HepG2 (cell line): ENCODE measurements at regions not wholly inside any gene's neighbourhood (a gene's known extent, or its start where the extent isn't known, plus 50 kb on each side); places are given as distances from the start of the nearest gene placed in this dataset.

Source experiments
- ATAC-seq: fragments of 200-7000 bp; cut with Tn5 transposase; 3 replicates; pipeline ENCODE4 v1.9.1; 2020; ENCODE audit warnings: mild to moderate bottlenecking, moderate library complexity
- BruUV-seq: library from RNA; stranded (reverse); fragments of 400-500 nt; replicated peaks from 2 replicates; lab custom pipeline; 2021; lab: Mats Ljungman, UMichigan
- CTCF ChIA-PET: fragments of 300-600 bp; formaldehyde crosslinking; extraction: SDS; loops from one replicate; lab custom pipeline; 2021; ENCODE audit warnings: low total read pairs, inconsistent platforms, low intra/inter-chr PET ratio; lab: Yijun Ruan, JAX
- POLR2A ChIA-PET: fragments of 350-600 bp; sonication (Branson Sonifier 250); formaldehyde crosslinking; loops from one replicate; lab custom pipeline; 2020; ENCODE audit warnings: antibody characterized with exemption, inconsistent platforms; lab: Yijun Ruan, JAX
- DNase-seq: peaks from one replicate; pipeline ENCODE4 v3.0.0-alpha.2; 2015; ENCODE audit warnings: low spot score
- FAIRE-seq: peaks from 3 replicates; lab custom pipeline; 2011; peaks lifted over from hg19 to GRCh38; lab: Jason Lieb, UNC
- H2AFZ ChIP-seq: one replicate; pipeline ENCODE4 v1.6.1; 2011; ENCODE audit warnings: low read length, inconsistent platforms
- H3K27ac ChIP-seq: fragments of 300-600 bp; 3 replicates; pipeline ENCODE4 v1.8.0; 2011; ENCODE audit warnings: mixed run types, mild to moderate bottlenecking, mixed read lengths, low read length, inconsistent platforms; ENCODE audit not compliant: insufficient read depth; ENCODE audit errors: extremely low read length
- H3K27me3 ChIP-seq, 2 experiments: fragments of 200-600 bp in 1 of 2; 2 replicates in 1 of 2; 3 replicates in 1 of 2; pipeline versions ENCODE4 v1.6.0 to v1.8.0; 2011; ENCODE audit warnings: low read length in 2 of 2, mild to moderate bottlenecking in 2 of 2, moderate library complexity in 2 of 2, inconsistent platforms in 1 of 2; ENCODE audit not compliant: insufficient read depth in 2 of 2, control insufficient read depth in 1 of 2
- H3K36me3 ChIP-seq, 2 experiments: fragments of 200-600 bp in 1 of 2; replicated peaks in 1 of 2; 2 replicates in 1 of 2; 3 replicates in 1 of 2; pipeline versions ENCODE4 v1.5.1 to v1.8.0; 2011; ENCODE audit warnings: low read length in 2 of 2, inconsistent platforms in 1 of 2; ENCODE audit not compliant: insufficient read depth in 2 of 2, control insufficient read depth in 1 of 2
- H3K4me1 ChIP-seq: 2 replicates; pipeline ENCODE4 v1.5.1; 2012; ENCODE audit warnings: low read length, inconsistent platforms; ENCODE audit not compliant: insufficient read depth
- H3K4me2 ChIP-seq: 2 replicates; pipeline ENCODE4 v1.6.0; 2011; ENCODE audit warnings: low read depth, low read length, inconsistent platforms
- H3K4me3 ChIP-seq, 3 experiments: fragments of 200-600 bp in 1 of 3; sonication (generic), shearing (Covaris generic) in 1 of 3; replicated peaks in 1 of 3; 2 replicates each; pipeline ENCODE4 v1.5.1; 2011 to 2016; ENCODE audit warnings: low read length in 3 of 3, inconsistent platforms in 2 of 3, low read depth in 2 of 3, mild to moderate bottlenecking in 2 of 3, control low read depth in 1 of 3, mixed read lengths in 1 of 3; ENCODE audit not compliant: insufficient read depth in 1 of 3
- H3K79me2 ChIP-seq: one replicate; pipeline ENCODE4 v1.6.1; 2011; ENCODE audit warnings: low read length, inconsistent platforms; ENCODE audit not compliant: insufficient read depth
- H3K9ac ChIP-seq: 2 replicates; pipeline ENCODE4 v1.6.0; 2011; ENCODE audit warnings: mild to moderate bottlenecking, low read depth, low read length, inconsistent platforms; ENCODE audit not compliant: insufficient read depth
- H3K9me3 ChIP-seq: 2 replicates; pipeline ENCODE4 v1.5.1; 2012; ENCODE audit warnings: mild to moderate bottlenecking, low read length
- H4K20me1 ChIP-seq: 2 replicates; pipeline ENCODE4 v1.6.0; 2011; ENCODE audit warnings: inconsistent platforms, mild to moderate bottlenecking, low read length, moderate library complexity; ENCODE audit not compliant: insufficient read depth
- NCOA2 ChIP-seq: sonication (generic); formaldehyde crosslinking; IDR thresholded peaks from 2 replicates; pipeline ENCODE4 v1.8.0; 2022; ENCODE audit warnings: inconsistent platforms
- RFX1 ChIP-seq: fragments of 450-650 bp; IDR thresholded peaks from 2 replicates; pipeline ENCODE4 v1.6.1; 2017
- SAFB2 ChIP-seq: sonication (generic); formaldehyde crosslinking; IDR thresholded peaks from 2 replicates; pipeline ENCODE4 v1.5.1; 2020; ENCODE audit warnings: missing genetic modification reagents, low read depth, mild to moderate bottlenecking, borderline replicate concordance
- USF2 ChIP-seq, 2 experiments: sonication (generic) in 1 of 2; formaldehyde crosslinking in 1 of 2; IDR thresholded peaks; 2 replicates each; pipeline versions ENCODE4 v1.5.1 to v1.6.1; 2011 to 2020; ENCODE audit warnings: borderline replicate concordance in 1 of 2, low read depth in 1 of 2, low read length in 1 of 2, mild to moderate bottlenecking in 1 of 2, missing genetic modification reagents in 1 of 2, moderate library complexity in 1 of 2
- ZBTB43 ChIP-seq: sonication (generic); formaldehyde crosslinking; conservative IDR thresholded peaks from 2 replicates; pipeline ENCODE4 v1.4.0; 2020; ENCODE audit warnings: missing genetic modification reagents
- WGBS: methylation state at CpG from one replicate; pipeline ENCODE4 v1.1.6; 2017; ENCODE audit warnings: low lambda C conversion rate; 5-methylcytosine and 5-hydroxymethylcytosine counted together
- in situ Hi-C: cut with HindIII; loops from 2 replicates; pipeline ENCODE4 v1.10.0; 2017; ENCODE audit warnings: low pct_unique_long_range_greater_than_20kb; ENCODE audit not compliant: extremely low pct_ligation_motif_present
- intact Hi-C: fragments of 100-400 bp; cut with micrococcal nuclease; formaldehyde crosslinking; loops from one replicate; pipeline ENCODE4 v1.10.0; 2022; ENCODE audit not compliant: unreplicated experiment

- TF ChIP-seq SAFB2: no peak
Measured at GRCh38 chr2:41992671-41993434, 55.0 kb upstream of the PKDCC start (continued).

GRCh38 chr2:41993435-41993925 lies 54.3 kb upstream of the PKDCC start:
- BruUV-seq: no TSS peak
- H3K79me2 ChIP-seq: no peaks in the 10 kb centered on the region
- CTCF ChIA-PET: no interaction called here
- POLR2A ChIA-PET: no interaction called here
- ATAC-seq: no peak
- no peak overlapping the region for H3K4me3 ChIP-seq
- FAIRE-seq: no peak
- H3K4me2 ChIP-seq: no peak overlapping the region
- TF ChIP-seq RFX1: no peak
- TF ChIP-seq USF2 (IDR thresholded peaks at IDR 0.05; ENCODE audit: low read depth, low read length): no peak
- TF ChIP-seq USF2 (CRISPR knock-in tag; IDR thresholded peaks at IDR 0.05; ENCODE audit: borderline replicate concordance): no peak
- TF ChIP-seq ZBTB43 (CRISPR knock-in tag): no peak
- no peak for TF ChIP-seq NCOA2 (CRISPR knock-in tag)
- 36% methylated on average over 5 of the region's 5 CpGs for WGBS
- DNase-seq: no peak
- H3K36me3 ChIP-seq: no peaks in the 10 kb centered on the region
- no peak overlapping the region for H3K27ac ChIP-seq
- H4K20me1 ChIP-seq: no peaks in the 10 kb centered on the region
- in situ Hi-C loops: no loop called here
- intact Hi-C loops: no loop called here
- peaks cover 2 to 38% of the 10 kb centered on the region in 2 experiments; a peak in 4 of 5 replicates for H3K27me3 ChIP-seq
- peaks cover 9% of the 10 kb centered on the region; the same call in 1 of the 2 replicates for H3K4me1 ChIP-seq
- H3K9me3 ChIP-seq: no peaks in the 10 kb centered on the region
- H2AFZ ChIP-seq: no peak overlapping the region
- H3K9ac ChIP-seq: no peak overlapping the region
